HCT116 (cell line): ENCODE measurements at regions not wholly inside any gene's neighbourhood (a gene's known extent, or its start where the extent isn't known, plus 50 kb on each side); places are given as distances from the start of the nearest gene placed in this dataset.

Experiments used
- ATAC-seq: fragments of 200-7000 bp; cut with Tn5 transposase; 2 replicates; pipeline ENCODE4 v1.9.1; 2020; ENCODE audit warnings: mild to moderate bottlenecking, moderate library complexity
- BruUV-seq: library from RNA; stranded (reverse); fragments of 400-500 nt; replicated peaks from 2 replicates; lab custom pipeline; 2021; lab: Mats Ljungman, UMichigan
- CTCF ChIA-PET: fragments of 300-600 bp; sonication (Branson Sonifier 250); formaldehyde crosslinking; loops from one replicate; lab custom pipeline; 2021; ENCODE audit warnings: antibody characterized with exemption; lab: Charles Lee
- POLR2A ChIA-PET: fragments of 300-600, 350-600 bp; sonication (Branson Sonifier 250); formaldehyde crosslinking; loops from one replicate; lab custom pipeline; 2021; ENCODE audit warnings: antibody characterized with exemption; lab: Charles Lee
- RAD21 ChIA-PET, 2 experiments: fragments of 300-600 bp; sonication (Branson Sonifier 250); formaldehyde crosslinking; loops; one replicate each; lab custom pipeline; 2023; ENCODE audit warnings: low total read pairs in 2 of 2; ENCODE audit not compliant: uncharacterized antibody in 2 of 2, unreplicated experiment in 2 of 2, low non-redundant PET in 1 of 2; lab: Charles Lee
- DNase-seq: peaks from one replicate; pipeline ENCODE4 v3.0.0-alpha.2; 2010; ENCODE audit warnings: low read depth, low spot score
- H2AFZ ChIP-seq: fragments of 200-600 bp; shearing (Covaris generic), sonication (generic); 2 replicates; pipeline ENCODE4 v1.6.1; 2017; ENCODE audit warnings: low read depth, mixed run types, mixed read lengths, antibody characterized with exemption, low read length; ENCODE audit not compliant: poor library complexity, severe bottlenecking
- H3K27ac ChIP-seq: 2 replicates; pipeline ENCODE4 v1.5.1; 2012; ENCODE audit warnings: low read depth, low read length
- H3K27me3 ChIP-seq: fragments of 200-600 bp; sonication (generic); 2 replicates; pipeline ENCODE4 v1.6.1; 2016; ENCODE audit warnings: mixed run types, low read length, mixed read lengths; ENCODE audit not compliant: insufficient read depth
- H3K36me3 ChIP-seq, 2 experiments: fragments of 200-500 bp in 1 of 2; fragments of 200-600 bp in 1 of 2; sonication (Bioruptor generic) in 1 of 2; sonication (generic) in 1 of 2; 2 replicates each; pipeline versions ENCODE4 v1.5.1 to v1.6.1; 2014 to 2016; ENCODE audit warnings: low read length in 2 of 2, inconsistent platforms in 1 of 2, mixed read lengths in 1 of 2, mixed run types in 1 of 2; ENCODE audit not compliant: insufficient read depth in 2 of 2, control insufficient read depth in 1 of 2
- H3K4me1 ChIP-seq, 2 experiments: fragments of 200-600 bp in 1 of 2; sonication (generic) in 1 of 2; 2 replicates each; pipeline versions ENCODE4 v1.5.1 to v1.6.1; 2012 to 2017; ENCODE audit warnings: low read length in 2 of 2, inconsistent platforms in 1 of 2, mild to moderate bottlenecking in 1 of 2, mixed read lengths in 1 of 2, mixed run types in 1 of 2, moderate library complexity in 1 of 2; ENCODE audit not compliant: insufficient read depth in 2 of 2, control insufficient read depth in 1 of 2
- H3K4me2 ChIP-seq: fragments of 200-600 bp; sonication (generic); 2 replicates; pipeline ENCODE4 v1.6.1; 2017; ENCODE audit warnings: mixed run types, low read length, mixed read lengths
- H3K4me3 ChIP-seq, 2 experiments: fragments of 200-600 bp in 1 of 2; sonication (generic) in 1 of 2; replicated peaks in 1 of 2; 2 replicates each; pipeline ENCODE4 v1.5.1; 2011 to 2016; ENCODE audit warnings: low read length in 2 of 2, control low read depth in 1 of 2, low read depth in 1 of 2, mild to moderate bottlenecking in 1 of 2, mixed read lengths in 1 of 2, mixed run types in 1 of 2
- H3K79me2 ChIP-seq: fragments of 200-600 bp; sonication (generic); 2 replicates; pipeline ENCODE4 v1.6.1; 2017; ENCODE audit warnings: mild to moderate bottlenecking, mixed run types, low read length, moderate library complexity, mixed read lengths; ENCODE audit not compliant: insufficient read depth
- H3K9ac ChIP-seq: fragments of 200-600 bp; sonication (generic); 2 replicates; pipeline ENCODE4 v1.6.1; 2016; ENCODE audit warnings: low read length, mixed read lengths
- H3K9me2 ChIP-seq: fragments of 200-600 bp; sonication (generic), shearing (Covaris generic); 2 replicates; pipeline ENCODE4 v1.6.1; 2017; ENCODE audit warnings: mixed run types, mild to moderate bottlenecking, moderate library complexity; ENCODE audit not compliant: insufficient read depth
- H3K9me3 ChIP-seq, 2 experiments: fragments of 200-500 bp in 1 of 2; fragments of 200-600 bp in 1 of 2; sonication (Bioruptor generic) in 1 of 2; sonication (generic) in 1 of 2; 2 replicates each; pipeline ENCODE4 v1.6.1; 2014 to 2017; ENCODE audit warnings: low read length in 2 of 2, mixed read lengths in 2 of 2, inconsistent platforms in 1 of 2, low read depth in 1 of 2, mild to moderate bottlenecking in 1 of 2, mixed run types in 1 of 2, moderate library complexity in 1 of 2; ENCODE audit not compliant: control insufficient read depth in 1 of 2, insufficient read depth in 1 of 2
- H4K20me1 ChIP-seq: fragments of 200-600 bp; sonication (generic), shearing (Covaris generic); 2 replicates; pipeline ENCODE4 v1.6.1; 2017; ENCODE audit warnings: mixed run types, mild to moderate bottlenecking, moderate library complexity; ENCODE audit not compliant: insufficient read depth
- EGR1 ChIP-seq: IDR thresholded peaks from 2 replicates; pipeline ENCODE4 v1.6.1; 2012; ENCODE audit warnings: low read depth
- ELF1 ChIP-seq: IDR thresholded peaks from 2 replicates; pipeline ENCODE4 v1.6.1; 2012; ENCODE audit warnings: low read depth, borderline replicate concordance
- EZH2 ChIP-seq: fragments of 200-600 bp; sonication (generic); IDR thresholded peaks from 2 replicates; pipeline ENCODE4 v1.6.1; 2017; ENCODE audit warnings: antibody characterized with exemption, mixed run types
- EZH2phosphoT487 ChIP-seq: fragments of 200-600 bp; IDR thresholded peaks from 2 replicates; pipeline ENCODE4 v1.6.1; 2018; ENCODE audit warnings: antibody characterized with exemption, borderline replicate concordance
- JUND ChIP-seq: IDR thresholded peaks from 2 replicates; pipeline ENCODE4 v1.6.1; 2012
- POLR2A ChIP-seq: IDR thresholded peaks from 2 replicates; pipeline ENCODE4 v1.7.0; 2011; ENCODE audit warnings: borderline replicate concordance; ENCODE audit not compliant: insufficient read depth, insufficient read length; ENCODE audit errors: extremely low read depth
- POLR2AphosphoS5 ChIP-seq: IDR thresholded peaks from 2 replicates; pipeline ENCODE4 v1.6.1; 2011; ENCODE audit warnings: mild to moderate bottlenecking, low read depth, low read length, moderate library complexity
- REST ChIP-seq: IDR thresholded peaks from 2 replicates; pipeline ENCODE4 v1.6.1; 2012; ENCODE audit warnings: low read depth
- YY1 ChIP-seq: IDR thresholded peaks from 2 replicates; pipeline ENCODE4 v1.6.1; 2011; ENCODE audit warnings: low read length, low read depth, moderate library complexity, mild to moderate bottlenecking; ENCODE audit not compliant: insufficient replicate concordance; ENCODE audit errors: extremely low read depth
- intact Hi-C: fragments of 100-400 bp; cut with micrococcal nuclease; formaldehyde crosslinking; loops from 2 replicates; pipeline ENCODE4 v1.10.0; 2022
- TF ChIP-seq, protein P1 (sequence below): IDR thresholded peaks from 2 replicates; pipeline ENCODE4 v1.6.1; 2012

DNA sequence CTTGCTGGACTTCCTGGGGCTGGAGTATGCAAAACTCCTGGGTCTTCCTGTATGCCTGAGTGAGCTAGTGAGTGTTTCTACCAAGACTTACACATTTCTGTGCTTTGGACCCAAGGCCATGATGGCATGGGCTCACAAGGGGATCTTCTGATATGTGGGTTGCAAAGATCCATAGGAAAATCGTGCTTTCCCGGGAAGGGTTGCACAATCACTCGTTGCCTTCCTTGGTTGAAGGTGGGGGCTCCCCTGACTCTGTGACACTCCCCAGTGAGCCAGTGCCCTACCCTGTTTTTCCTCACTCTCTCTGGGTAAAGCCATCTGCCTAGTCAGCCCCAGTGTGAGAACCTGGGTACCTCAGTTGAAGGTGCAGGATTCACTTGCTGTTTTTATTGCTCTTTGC lies 114.0 kb upstream of the CCDC179 start:
- intact Hi-C loops, result no loop called here
- ATAC-seq, result no peak
- TF ChIP-seq EZH2, result no peak
- no peak for TF ChIP-seq EZH2phosphoT487
- TF ChIP-seq POLR2A, result no peak
- TF ChIP-seq ELF1, result no peak
- TF ChIP-seq REST, result no peak
- TF ChIP-seq POLR2AphosphoS5, result no peak
- ChIA-PET RAD21 (no interaction called here), POLR2A (no interaction called here), CTCF (no interaction called here)
- Histone ChIP-seq H3K27me3 (no peaks in the 10 kb centered on the region), H3K79me2 (no peaks in the 10 kb centered on the region), H4K20me1 (no peaks in the 10 kb centered on the region), H3K9ac (no peak overlapping the region), H2AFZ (no peak overlapping the region), H3K4me2 (no peak overlapping the region), H3K4me3 (no peak overlapping the region), H3K27ac (no peak overlapping the region), H3K9me3 (peaks cover 6% of the 10 kb centered on the region in 2 experiments; a peak in 2 of 4 replicates), H3K4me1 (no peaks in the 10 kb centered on the region), H3K9me2 (no peaks in the 10 kb centered on the region), H3K36me3 (no peaks in the 10 kb centered on the region)
- DNase-seq, result no peak
- BruUV-seq, result no TSS peak

DNA sequence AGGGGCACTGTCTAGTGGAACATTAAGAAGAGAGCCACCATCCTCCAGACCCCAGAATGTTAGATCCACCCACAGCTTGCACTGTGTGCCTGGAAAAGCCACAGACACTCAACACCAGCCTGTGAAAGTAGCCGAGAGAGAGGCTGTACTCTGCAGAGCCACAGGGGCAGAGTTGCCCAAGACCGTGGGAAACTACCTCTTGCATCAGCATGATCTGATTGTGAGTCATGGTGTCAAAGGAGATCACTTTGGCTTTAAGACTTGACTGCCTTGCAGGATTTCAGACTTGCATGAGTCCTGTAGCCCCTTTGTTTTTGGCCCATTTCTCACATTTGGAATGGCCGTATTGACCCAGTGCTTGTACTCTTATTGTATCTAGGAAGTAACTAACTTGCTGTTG lies 115.9 kb upstream of the CCDC179 start:
- Histone ChIP-seq H3K9me2 (no peaks in the 10 kb centered on the region), H3K36me3 (no peaks in the 10 kb centered on the region), H3K4me2 (no peak overlapping the region), H3K9me3 (peaks cover 6 to 9% of the 10 kb centered on the region in 2 experiments; a peak in 2 of 4 replicates), H3K27ac (no peak overlapping the region), H3K79me2 (no peaks in the 10 kb centered on the region), H4K20me1 (no peaks in the 10 kb centered on the region), H3K9ac (no peak overlapping the region), H3K27me3 (no peaks in the 10 kb centered on the region), H3K4me1 (no peaks in the 10 kb centered on the region), H2AFZ (no peak overlapping the region), H3K4me3 (no peak overlapping the region)
- intact Hi-C loops, result no loop called here
- ATAC-seq (no peak), DNase-seq (no peak)
- BruUV-seq, result no TSS peak
- ChIA-PET CTCF (no interaction called here), RAD21 (no interaction called here), POLR2A (no interaction called here)
- TF ChIP-seq EGR1 (no peak), JUND (no peak), YY1 (no peak)
- TF ChIP-seq, protein P1, sequence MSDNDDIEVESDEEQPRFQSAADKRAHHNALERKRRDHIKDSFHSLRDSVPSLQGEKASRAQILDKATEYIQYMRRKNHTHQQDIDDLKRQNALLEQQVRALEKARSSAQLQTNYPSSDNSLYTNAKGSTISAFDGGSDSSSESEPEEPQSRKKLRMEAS, result no peak
